ENCODE measurements at regions not wholly inside any gene's neighbourhood (a gene's known extent, or its start where the extent isn't known, plus 50 kb on each side); places are given as distances from the start of the nearest gene placed in this dataset.

DNA sequence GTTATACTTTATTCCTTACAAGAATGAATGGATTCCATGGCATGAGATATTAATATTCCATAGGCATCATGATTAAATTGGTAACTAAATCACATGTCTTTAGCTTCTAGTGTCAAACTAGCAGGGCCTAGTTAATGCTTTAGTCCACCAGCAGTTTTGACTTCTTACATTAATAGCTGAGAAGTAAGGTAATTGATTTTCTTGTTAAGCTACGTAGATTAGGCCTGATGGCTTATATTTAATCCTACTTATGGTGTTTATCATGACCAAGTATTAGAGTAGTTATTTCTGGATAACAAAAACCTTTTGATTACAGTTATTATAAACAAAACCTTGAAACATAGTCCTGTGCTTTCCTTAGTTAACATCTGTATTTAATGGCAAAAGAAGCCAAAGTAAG, 184.5 kb downstream of the TANC2 start:
- TF ChIP-seq, protein P1, sequence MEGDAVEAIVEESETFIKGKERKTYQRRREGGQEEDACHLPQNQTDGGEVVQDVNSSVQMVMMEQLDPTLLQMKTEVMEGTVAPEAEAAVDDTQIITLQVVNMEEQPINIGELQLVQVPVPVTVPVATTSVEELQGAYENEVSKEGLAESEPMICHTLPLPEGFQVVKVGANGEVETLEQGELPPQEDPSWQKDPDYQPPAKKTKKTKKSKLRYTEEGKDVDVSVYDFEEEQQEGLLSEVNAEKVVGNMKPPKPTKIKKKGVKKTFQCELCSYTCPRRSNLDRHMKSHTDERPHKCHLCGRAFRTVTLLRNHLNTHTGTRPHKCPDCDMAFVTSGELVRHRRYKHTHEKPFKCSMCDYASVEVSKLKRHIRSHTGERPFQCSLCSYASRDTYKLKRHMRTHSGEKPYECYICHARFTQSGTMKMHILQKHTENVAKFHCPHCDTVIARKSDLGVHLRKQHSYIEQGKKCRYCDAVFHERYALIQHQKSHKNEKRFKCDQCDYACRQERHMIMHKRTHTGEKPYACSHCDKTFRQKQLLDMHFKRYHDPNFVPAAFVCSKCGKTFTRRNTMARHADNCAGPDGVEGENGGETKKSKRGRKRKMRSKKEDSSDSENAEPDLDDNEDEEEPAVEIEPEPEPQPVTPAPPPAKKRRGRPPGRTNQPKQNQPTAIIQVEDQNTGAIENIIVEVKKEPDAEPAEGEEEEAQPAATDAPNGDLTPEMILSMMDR (IDR thresholded peaks at IDR 0.05) = no peak
- no peak for TF ChIP-seq POLR2AphosphoS5 (IDR thresholded peaks at IDR 0.05)
